Ectodermal cell (in vitro differentiated cells): ENCODE measurements at regions not wholly inside any gene's neighbourhood (a gene's known extent, or its start where the extent isn't known, plus 50 kb on each side); places are given as distances from the start of the nearest gene placed in this dataset.
"Not testable (repeated sequence)": the region's sequence is repeated elsewhere in the genome, so short reads cannot be mapped to it uniquely, and the experiment has no call there.

ENCODE experiments used
- H3K27ac ChIP-seq: 2 replicates; pipeline ENCODE4 v1.7.0; 2013; ENCODE audit warnings: mild to moderate bottlenecking, low read depth, low read length; ENCODE audit not compliant: insufficient read depth, poor library complexity, severe bottlenecking
- H3K27me3 ChIP-seq: 2 replicates; pipeline ENCODE4 v1.7.0; 2013; ENCODE audit warnings: mild to moderate bottlenecking, low read length; ENCODE audit not compliant: insufficient read depth, control insufficient read depth, poor library complexity, severe bottlenecking
- H3K36me3 ChIP-seq: one replicate; pipeline ENCODE4 v1.7.0; 2013; ENCODE audit warnings: low read length; ENCODE audit not compliant: control insufficient read depth, insufficient read depth
- H3K4me1 ChIP-seq: one replicate; pipeline ENCODE4 v1.7.0; 2013; ENCODE audit warnings: low read length; ENCODE audit not compliant: control insufficient read depth, insufficient read depth
- H3K4me3 ChIP-seq: 2 replicates; pipeline ENCODE4 v1.7.0; 2013; ENCODE audit warnings: low read depth, low read length, control low read depth; ENCODE audit not compliant: insufficient read depth
- H3K9me3 ChIP-seq: 2 replicates; pipeline ENCODE4 v1.7.0; 2013; ENCODE audit warnings: mild to moderate bottlenecking, low read length, moderate library complexity; ENCODE audit not compliant: control insufficient read depth
- WGBS, 2 experiments: methylation state at CpG; one replicate each; pipeline ENCODE4 v1.1.7; 2013; ENCODE audit warnings: missing lambda C conversion rate in 2 of 2; 5-methylcytosine and 5-hydroxymethylcytosine counted together

- Histone ChIP-seq H3K4me1 (no peaks in the 10 kb centered on the region), H3K27me3 (no peaks in the 10 kb centered on the region), H3K9me3 (no peaks in the 10 kb centered on the region), H3K27ac (no peak overlapping the region), H3K36me3 (no peaks in the 10 kb centered on the region), H3K4me3 (no peak overlapping the region)
Measured at GRCh38 chr9:94188246-94188645, 70.9 kb upstream of the ZNF169 start.

GRCh38 chr9:94191706-94192105 lies 67.4 kb upstream of the ZNF169 start:
- H3K4me3 ChIP-seq, H3K36me3 ChIP-seq, H3K4me1 ChIP-seq, H3K27ac ChIP-seq, H3K9me3 ChIP-seq, H3K27me3 ChIP-seq: not testable (repeated sequence)
- WGBS, 2 experiments, result 92 to 93% methylated on average over 6 of the region's 6 CpGs

GRCh38 chr9:94198414-94198813 lies 60.7 kb upstream of the ZNF169 start:
- Histone ChIP-seq H3K27ac (no peak overlapping the region), H3K4me1 (no peaks in the 10 kb centered on the region), H3K9me3 (no peaks in the 10 kb centered on the region), H3K4me3 (no peak overlapping the region), H3K36me3 (no peaks in the 10 kb centered on the region), H3K27me3 (no peaks in the 10 kb centered on the region)
- 89 to 92% methylated on average over 3 of the region's 3 CpGs for WGBS, 2 experiments

GRCh38 chr9:94199776-94200175 lies 59.3 kb upstream of the ZNF169 start:
- Histone ChIP-seq H3K4me3 (no peak overlapping the region), H3K27me3 (no peaks in the 10 kb centered on the region), H3K27ac (no peak overlapping the region), H3K4me1 (no peaks in the 10 kb centered on the region), H3K36me3 (no peaks in the 10 kb centered on the region), H3K9me3 (no peaks in the 10 kb centered on the region)

GRCh38 chr9:94204174-94204573 lies 54.9 kb upstream of the ZNF169 start:
- H3K4me1 ChIP-seq, result no peaks in the 10 kb centered on the region
- no peak overlapping the region for H3K4me3 ChIP-seq
- H3K27me3 ChIP-seq, result no peaks in the 10 kb centered on the region
- 65 to 72% methylated on average over 3 to 4 of the region's 4 CpGs for WGBS, 2 experiments
- no peak overlapping the region for H3K27ac ChIP-seq
- no peaks in the 10 kb centered on the region for H3K36me3 ChIP-seq
- H3K9me3 ChIP-seq, result no peaks in the 10 kb centered on the region

- H3K27ac ChIP-seq, result no peak overlapping the region
- H3K4me3 ChIP-seq, result no peak overlapping the region
- 86% methylated on average over 1 of the region's 1 CpG; no CpG with 5 or more reads in 1 of the 2 experiments for WGBS, 2 experiments
- no peaks in the 10 kb centered on the region for H3K9me3 ChIP-seq
- H3K4me1 ChIP-seq, result no peaks in the 10 kb centered on the region
- H3K27me3 ChIP-seq, result no peaks in the 10 kb centered on the region
- no peaks in the 10 kb centered on the region for H3K36me3 ChIP-seq
Measured at GRCh38 chr9:94207781-94208180, 51.3 kb upstream of the ZNF169 start.
